Hepatic stellate cell (primary cell): ENCODE measurements at regions not wholly inside any gene's neighbourhood (a gene's known extent, or its start where the extent isn't known, plus 50 kb on each side); places are given as distances from the start of the nearest gene placed in this dataset.
"Not testable (repeated sequence)": the region's sequence is repeated elsewhere in the genome, so short reads cannot be mapped to it uniquely, and the experiment has no call there.

Source experiments
- DNase-seq: peaks from one replicate; pipeline ENCODE4 v3.0.0; 2011; ENCODE audit warnings: low spot score

- peak; percentile 54 for DNase-seq
Observed at GRCh38 chr12:67534681-67535080, 113.9 kb upstream of the DYRK2 start.

DNA sequence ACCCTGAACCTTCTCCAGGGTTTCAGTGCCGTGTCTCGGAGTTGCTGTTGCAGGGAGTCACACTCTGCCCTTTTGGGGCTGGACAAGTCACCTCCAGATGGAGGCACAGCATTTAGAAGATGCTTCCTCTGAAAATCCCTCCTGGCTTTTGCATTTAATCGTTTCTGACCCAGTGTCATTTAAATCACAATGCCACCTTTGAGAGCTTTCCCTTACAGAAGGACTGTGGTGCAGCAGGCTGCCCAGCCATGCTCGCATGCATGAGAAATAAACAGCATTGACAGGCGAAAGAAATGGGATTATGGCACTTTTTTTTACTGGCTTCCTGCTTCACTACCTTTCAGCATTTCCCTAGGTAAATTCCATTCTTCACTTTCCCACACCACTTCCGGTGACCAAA, 113.4 kb upstream of the DYRK2 start:
- no peak for DNase-seq

GRCh38 chr12:67535971-67536370, 112.6 kb upstream of the DYRK2 start:
- DNase-seq = no peak

DNA sequence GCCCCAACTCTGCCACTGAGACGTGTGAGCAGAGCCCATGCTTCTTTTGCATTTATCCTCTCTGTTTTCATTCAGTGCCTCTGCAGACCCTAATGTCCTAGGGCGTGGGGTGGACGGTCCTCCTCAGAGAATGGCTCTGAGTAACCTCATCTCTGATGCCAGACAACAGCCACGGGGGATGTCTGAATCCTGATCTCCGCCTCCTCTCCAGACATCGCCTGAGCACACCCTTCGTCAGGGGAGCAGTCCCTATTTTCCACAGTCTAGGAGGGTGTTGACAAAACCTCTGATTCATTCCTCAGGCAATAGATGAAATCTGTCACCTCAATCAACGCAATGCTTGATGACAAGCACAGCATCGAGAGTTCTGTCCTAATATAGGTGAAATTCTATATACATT, 109.2 kb upstream of the DYRK2 start:
- DNase-seq = no peak

- DNase-seq = no peak
Observed at GRCh38 chr12:67539946-67540345, 108.6 kb upstream of the DYRK2 start.

DNA sequence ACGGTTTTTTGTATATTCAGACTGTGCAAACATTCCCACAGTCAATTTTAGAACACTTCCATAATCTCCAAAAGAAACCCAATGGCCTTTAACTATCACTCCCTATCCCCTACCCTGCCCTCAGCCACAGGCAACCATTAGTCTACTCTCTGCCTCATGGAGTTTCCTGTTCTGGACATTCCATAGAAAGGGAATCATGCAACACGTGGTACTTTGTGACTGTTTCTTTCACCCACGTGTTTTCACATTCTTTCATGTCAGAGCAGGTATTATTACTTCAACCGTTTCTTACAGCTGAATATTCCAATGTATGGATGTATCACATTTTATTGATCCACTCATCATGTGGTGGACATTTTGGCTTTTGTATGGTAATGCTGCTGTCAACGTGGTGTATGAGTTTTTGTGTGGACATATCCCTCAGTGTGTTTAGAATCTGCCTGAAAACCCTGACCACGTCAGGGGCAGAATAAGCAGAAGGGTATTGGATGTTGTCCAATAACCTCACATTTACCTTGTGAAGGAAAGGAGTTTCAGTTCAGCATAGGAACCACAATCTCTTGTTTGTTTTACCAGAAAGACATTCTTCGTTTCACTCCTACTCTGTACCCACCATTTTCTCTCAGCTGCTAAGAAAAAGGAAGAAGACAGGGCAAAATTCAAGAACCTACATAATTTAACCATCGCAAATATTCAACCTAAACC, 107.5 kb upstream of the DYRK2 start:
- no peak for DNase-seq

GRCh38 chr12:67541625-67541991, 106.9 kb upstream of the DYRK2 start:
- DNase-seq = no peak

DNA sequence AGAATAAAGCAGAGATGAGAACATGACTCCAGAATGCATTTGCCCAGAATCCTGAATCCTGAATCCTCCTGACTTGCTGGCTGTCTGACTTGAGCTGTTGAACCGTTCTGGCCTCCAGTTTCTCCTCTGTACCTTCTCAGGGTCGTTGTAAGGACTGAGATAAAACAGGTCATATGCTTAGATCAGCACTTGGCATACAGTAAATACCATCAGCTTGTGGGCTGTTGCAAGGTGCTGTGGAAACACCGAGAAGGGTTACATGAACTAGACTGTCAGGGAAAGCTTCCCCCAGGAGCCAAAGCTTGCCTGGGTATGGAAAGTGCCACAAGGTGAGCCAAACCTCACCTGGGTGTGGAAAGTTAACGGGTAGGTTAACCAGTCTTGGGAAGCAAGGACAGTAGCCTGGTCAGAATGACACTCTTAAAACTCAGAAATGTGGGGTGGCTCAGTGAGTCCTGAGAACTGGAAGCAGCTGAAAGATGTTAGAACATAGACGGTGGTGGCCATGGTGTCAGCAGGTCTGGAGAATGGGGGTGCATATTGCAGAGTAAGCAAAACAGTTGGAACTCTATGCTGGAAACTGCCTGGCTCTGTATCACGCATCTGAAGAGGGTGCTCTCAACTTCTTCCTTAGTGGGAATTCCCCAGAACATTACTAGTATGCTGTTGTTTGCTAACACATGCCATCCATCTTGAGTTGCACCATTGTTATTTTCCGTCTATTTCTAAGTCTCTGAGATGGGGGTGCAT, 105.3 kb upstream of the DYRK2 start:
- DNase-seq = no peak

DNA sequence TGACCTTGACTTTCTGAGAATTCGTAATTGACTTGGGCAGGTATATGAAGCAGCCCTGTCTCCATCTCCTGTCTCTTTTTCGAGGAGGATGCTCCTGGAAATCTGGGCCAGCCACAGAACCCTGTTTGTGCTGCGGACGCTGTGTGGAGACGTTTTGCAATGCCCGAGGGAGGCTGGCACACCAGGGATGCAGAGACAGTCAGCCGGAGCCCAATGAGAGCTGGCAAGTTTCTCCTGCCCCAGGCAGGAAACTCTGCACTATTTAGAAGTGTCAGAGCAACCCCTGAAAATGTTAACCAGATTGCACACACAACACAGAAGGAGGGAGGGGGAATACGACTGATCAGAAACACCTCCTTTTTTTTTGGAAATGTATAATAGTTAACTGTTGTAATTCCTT, 103.2 kb upstream of the DYRK2 start:
- DNase-seq = no peak

DNA sequence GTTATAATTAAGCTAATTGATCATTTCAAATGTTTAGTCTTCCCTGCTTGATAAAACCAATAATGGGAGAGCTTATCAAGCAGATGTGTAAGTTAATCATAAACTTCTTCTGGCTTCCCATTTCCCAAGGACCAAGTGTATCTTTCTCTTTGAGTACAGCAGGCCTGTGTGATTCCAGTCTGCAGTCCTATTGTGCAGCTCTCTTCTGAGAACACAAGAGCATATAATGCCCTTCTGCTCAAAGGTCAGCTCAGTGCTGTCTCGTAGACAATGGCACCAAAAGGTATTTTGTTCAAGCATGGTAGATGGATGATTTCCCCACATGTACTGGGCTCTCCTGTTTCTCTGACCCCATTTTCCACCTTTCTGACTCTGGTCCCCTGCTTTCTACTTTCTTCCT, 101.8 kb upstream of the DYRK2 start:
- no peak for DNase-seq

- not testable (repeated sequence) for DNase-seq
Observed at GRCh38 chr12:67555075-67555717, 93.3 kb upstream of the DYRK2 start.

GRCh38 chr12:67558775-67559174, 89.8 kb upstream of the DYRK2 start:
- no peak for DNase-seq

DNA sequence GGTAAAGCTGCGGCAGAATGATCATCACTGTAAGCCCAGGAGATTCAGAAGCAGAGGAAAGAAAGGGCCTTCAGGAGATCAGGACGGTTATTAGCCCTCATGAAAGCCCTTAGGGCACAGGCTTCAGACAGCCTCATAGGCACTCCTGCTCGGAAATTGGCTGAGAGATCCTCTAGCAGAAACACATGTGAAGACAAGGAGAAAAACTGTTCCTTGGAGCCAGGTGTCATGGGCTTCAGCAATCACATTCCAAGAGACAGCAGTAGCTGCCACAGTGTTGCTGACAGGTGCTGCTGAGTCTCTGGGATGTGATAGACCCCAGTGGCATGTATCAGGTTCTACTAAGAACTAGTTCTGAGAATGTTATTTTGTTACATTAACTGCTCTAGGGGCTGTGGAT, 88.8 kb upstream of the DYRK2 start:
- no peak for DNase-seq

DNA sequence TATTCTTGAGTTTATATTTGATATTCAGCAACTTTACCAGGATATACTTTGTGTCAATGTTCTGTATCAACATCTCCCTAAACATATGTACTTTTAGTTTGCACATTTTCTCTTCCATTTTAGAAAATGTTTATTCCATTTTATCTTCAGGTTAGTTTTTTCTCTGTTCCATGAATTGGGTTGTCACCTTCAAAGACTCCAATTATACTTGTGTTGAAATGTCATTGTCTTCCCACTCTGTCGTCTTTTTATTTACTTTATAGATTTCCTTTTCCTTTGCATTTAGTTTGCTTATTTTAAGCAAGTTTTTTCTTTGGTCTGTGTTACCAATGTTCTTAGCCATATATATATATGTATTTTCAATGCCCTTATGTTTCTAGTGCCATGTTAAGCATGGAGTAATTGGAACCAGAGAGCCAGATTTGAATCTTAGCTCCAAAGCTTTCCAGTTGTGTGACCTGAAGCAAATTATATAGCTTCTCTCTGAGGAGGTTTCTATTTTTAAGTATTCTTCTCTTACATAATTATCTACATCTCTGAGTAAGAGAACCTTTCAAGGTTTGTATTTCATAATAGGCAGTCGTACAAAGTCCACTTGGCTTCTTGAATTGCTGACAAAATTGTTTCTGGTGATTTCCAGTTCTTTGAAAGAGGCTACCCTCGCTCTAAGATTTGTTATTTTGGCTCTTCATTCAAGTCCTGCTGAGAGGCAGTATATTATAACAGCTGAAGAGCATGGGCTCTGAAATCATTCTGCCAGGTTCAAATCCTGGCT, 85.8 kb upstream of the DYRK2 start:
- DNase-seq = no peak

- DNase-seq = no peak
Observed at GRCh38 chr12:67568055-67568454, 80.5 kb upstream of the DYRK2 start.

- no peak for DNase-seq
Observed at GRCh38 chr12:67572492-67572891, 76.1 kb upstream of the DYRK2 start.

- DNase-seq = no peak
Observed at GRCh38 chr12:67573566-67573965, 75.0 kb upstream of the DYRK2 start.

DNA sequence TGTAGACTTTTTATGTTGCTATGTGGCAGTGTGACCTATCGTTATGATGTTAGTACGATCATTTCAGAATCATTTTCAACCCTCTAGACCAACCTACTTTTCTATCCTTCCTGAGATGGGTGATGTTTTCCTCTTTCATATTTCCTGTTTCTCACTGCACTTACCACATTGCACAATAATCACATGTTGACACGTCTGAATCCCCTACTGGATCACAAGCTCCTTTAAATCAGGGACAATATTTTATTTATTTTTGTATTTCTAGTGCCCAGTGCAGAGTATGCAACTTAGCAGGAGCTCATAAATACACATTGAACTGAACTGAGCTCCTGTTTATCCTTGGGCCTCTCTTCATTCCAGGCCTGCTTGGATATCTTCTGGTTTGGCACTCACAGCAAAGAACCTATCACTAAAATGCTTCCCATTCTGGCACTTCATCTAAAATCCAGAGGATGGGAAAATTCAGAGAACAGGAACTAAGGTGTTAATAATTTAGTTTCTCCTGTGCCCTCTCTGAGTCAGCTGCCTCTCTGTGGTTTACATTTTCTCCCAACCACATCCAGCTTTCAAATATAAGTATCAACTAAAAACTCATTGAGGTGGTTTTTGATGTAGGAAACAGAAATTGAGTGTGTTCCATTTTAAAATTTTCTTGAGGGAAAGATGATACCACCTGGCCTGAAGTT, 69.4 kb upstream of the DYRK2 start:
- no peak for DNase-seq

DNA sequence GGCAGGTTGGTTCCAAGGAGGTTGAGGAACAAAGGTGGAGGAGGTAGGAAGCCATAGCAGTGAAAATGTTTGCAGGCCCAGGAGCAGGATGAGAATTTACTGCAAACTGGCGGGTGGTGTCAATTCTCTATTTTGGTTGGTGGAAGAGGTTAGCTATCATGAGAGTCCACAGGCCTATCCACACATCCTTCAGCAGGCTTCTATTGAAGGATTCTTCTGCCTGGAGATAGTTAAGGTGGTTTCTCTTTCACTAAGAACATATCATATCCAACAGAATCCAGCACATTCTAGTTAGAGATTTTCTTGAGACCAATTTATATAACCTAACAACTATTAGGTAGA, 68.9 kb upstream of the DYRK2 start:
- DNase-seq = no peak

DNA sequence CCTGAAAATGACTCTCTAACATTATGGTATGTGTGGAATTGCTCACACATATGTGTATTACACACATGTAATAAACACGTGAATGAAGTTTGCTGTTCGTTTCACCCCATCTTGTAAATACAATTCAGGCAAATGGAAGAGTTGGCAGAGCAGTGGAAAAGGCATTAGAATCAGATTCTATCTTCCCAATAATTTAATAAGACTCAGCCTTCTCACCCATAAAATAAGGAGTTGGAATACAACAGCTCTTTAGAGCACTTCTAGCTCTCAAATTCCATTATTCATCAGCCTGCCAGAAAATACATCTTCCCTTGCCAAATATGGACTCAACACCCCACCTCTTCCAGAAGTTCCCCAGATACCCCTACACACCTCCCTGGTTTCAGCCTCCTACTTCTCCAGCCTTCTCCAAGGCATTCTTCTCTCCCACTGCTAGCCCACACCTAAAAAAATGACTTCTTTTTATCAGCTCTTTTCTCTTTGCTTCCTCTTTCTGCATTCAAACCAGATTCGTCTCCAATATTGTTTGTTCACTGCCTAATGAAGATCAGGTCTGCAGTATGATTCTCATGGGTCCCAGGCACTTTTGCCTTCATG, 66.2 kb upstream of the DYRK2 start:
- no peak for DNase-seq

GRCh38 chr12:67582844-67583243, 65.7 kb upstream of the DYRK2 start:
- DNase-seq = no peak

DNA sequence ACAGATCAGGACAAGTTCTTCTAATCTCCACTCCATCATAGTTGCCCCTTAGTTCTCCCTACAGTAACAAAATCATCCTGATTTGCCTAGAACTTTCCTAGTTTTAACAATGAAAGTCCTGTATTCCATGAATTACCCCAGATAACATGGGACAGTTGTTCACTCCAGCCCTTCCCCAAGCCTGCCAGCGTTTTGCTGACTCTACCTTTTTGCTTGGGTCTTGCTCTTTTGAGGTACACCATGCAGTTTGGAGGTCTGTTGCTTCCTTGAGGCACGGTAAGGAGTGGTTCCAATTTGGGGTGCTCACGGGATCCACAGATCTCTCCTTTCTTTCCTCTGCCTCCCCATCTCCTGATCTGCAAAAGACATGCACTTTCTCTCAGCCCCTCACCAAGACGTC, 61.6 kb upstream of the DYRK2 start:
- no peak for DNase-seq
